ENCODE measurements at regions not wholly inside any gene's neighbourhood (a gene's known extent, or its start where the extent isn't known, plus 50 kb on each side); places are given as distances from the start of the nearest gene placed in this dataset.
"Not testable (repeated sequence)": the region's sequence is repeated elsewhere in the genome, so short reads cannot be mapped to it uniquely, and the experiment has no call there.

DNA sequence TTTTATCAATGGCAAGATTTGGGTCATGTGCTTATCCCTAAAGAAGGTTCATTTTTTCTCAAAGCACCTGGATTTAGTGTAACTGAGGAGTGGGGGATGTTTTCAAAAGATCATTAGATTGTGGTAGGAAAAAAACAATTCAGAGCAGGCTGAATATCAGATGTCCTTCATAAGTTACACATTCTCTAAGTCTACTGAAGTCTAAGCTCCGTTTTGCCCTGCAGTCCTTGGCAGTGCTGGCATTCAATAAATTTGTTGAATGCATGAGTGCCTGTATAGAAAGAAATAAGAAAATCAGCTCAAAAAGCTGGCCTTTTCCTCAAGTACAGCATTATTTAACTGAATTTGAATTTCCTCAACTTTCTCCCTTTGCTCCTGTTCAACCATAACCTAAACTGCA lies 819.0 kb upstream of the GRM7 start:
- Mint-ChIP-seq H3K4me3 (no peak overlapping the region), H3K27ac (peak overlapping the region in 1 of 3 experiments; percentile 43), H3K9me3 (peaks cover 25% of the 10 kb centered on the region), H3K4me1 (no peaks in the 10 kb centered on the region), H3K27me3 (ENCODE audit: low read depth) (no peaks in the 10 kb centered on the region), H3K36me3 (ENCODE audit: low read depth) (no peaks in the 10 kb centered on the region)
- TF ChIP-seq, protein P1, sequence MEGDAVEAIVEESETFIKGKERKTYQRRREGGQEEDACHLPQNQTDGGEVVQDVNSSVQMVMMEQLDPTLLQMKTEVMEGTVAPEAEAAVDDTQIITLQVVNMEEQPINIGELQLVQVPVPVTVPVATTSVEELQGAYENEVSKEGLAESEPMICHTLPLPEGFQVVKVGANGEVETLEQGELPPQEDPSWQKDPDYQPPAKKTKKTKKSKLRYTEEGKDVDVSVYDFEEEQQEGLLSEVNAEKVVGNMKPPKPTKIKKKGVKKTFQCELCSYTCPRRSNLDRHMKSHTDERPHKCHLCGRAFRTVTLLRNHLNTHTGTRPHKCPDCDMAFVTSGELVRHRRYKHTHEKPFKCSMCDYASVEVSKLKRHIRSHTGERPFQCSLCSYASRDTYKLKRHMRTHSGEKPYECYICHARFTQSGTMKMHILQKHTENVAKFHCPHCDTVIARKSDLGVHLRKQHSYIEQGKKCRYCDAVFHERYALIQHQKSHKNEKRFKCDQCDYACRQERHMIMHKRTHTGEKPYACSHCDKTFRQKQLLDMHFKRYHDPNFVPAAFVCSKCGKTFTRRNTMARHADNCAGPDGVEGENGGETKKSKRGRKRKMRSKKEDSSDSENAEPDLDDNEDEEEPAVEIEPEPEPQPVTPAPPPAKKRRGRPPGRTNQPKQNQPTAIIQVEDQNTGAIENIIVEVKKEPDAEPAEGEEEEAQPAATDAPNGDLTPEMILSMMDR (IDR thresholded peaks at IDR 0.05; ENCODE audit: unreplicated experiment in 3 of 3) = no peak

DNA sequence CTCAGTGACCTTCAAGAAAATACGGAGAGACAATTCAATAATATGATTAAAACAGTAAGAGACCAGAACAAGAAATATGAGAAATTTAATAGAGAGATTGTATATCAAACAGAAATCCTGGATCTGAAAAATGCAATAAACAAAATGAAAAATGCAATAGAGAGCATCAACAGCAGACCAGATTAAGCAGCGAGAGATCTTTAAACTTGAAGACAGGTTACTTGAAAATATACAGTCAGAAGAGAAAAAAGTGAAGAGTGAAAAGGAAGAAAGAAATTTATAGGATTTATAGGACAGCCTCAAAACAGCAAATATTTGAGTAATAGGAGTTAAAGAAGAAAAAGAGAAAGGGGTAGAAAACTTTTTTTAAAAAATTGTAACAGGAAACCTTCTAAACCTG lies 813.9 kb upstream of the GRM7 start:
- TF ChIP-seq, protein P1 (IDR thresholded peaks at IDR 0.05; ENCODE audit: unreplicated experiment in 3 of 3) = no peak
- Mint-ChIP-seq H3K36me3 (ENCODE audit: low read depth) (no peaks in the 10 kb centered on the region), H3K27me3 (ENCODE audit: low read depth) (no peaks in the 10 kb centered on the region), H3K27ac (no peak overlapping the region), H3K4me3 (no peak overlapping the region), H3K4me1 (no peaks in the 10 kb centered on the region), H3K9me3 (peaks cover 43% of the 10 kb centered on the region)

DNA sequence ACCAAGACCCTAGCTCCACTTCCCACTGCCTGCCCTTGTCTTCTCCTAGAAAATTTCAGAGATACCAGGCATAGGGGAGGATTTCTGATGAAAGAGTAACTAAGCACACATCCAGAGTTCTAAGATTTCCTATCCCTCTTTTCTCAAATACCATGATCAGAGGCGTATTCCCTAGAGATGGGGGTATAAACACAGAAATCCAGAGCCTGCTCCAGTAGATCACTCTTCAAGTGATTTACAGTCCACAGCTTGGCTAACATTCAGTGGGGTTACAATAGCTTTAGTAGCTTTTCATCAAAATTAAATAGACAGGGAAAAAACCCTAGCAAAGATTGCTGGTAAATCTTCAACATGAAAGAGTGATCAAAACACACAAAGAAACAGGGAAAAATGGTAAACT lies 800.7 kb upstream of the GRM7 start:
- Mint-ChIP-seq H3K4me3 (no peak overlapping the region), H3K9me3 (no peaks in the 10 kb centered on the region), H3K4me1 (peaks cover 5% of the 10 kb centered on the region), H3K36me3 (ENCODE audit: low read depth) (no peaks in the 10 kb centered on the region), H3K27ac (peak overlapping the region in 1 of 3 experiments; percentile 10), H3K27me3 (ENCODE audit: low read depth) (peaks cover 6% of the 10 kb centered on the region)
- TF ChIP-seq, protein P1 (IDR thresholded peaks at IDR 0.05; ENCODE audit: unreplicated experiment in 3 of 3) = no peak

DNA sequence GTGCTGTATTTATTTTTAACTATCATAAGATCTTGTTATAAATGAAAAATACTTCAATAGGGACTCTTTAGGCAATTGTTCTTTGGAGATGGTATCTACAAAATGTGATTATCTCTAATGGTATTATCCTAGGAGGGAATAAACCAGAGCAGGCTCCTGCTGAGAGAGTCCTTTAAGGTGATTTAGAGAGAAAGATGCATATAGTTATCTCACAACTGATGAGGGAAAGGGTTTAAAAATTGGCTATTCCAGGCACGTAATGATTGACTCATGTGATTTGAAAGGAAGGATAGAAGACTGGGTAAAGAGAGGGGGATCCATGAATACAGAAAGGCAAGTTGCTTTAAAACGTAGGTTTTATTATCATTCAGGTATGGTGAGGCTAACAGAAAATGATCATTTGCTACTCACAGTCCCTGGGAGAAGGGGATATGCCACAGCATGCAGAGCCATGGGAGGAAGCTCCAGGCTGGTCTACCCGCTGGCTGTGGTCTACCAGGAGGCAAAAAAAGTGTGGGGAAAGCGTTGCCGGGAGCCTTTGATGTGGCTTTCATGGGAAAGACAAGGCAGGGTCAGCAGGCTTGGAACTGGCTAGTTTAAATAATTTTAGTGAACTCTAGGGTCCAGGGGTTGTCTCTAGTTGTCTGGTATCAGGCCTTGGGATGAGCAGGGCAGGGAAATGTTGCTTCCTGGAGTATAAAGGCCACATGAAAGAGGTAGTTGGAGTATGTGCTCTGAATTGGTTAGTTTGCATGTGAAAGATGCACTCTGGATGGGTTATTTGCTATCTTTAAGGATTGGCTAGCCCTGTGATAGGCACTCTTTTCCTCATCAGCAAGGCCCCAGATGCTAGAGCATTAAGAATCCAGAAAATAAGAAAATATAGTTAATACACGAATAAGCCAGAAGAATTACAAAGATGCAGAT lies 798.4 kb upstream of the GRM7 start:
- Mint-ChIP-seq H3K36me3 (ENCODE audit: low read depth) (no peaks in the 10 kb centered on the region), H3K4me1 (peaks cover 10% of the 10 kb centered on the region), H3K27ac (no peak overlapping the region), H3K27me3 (ENCODE audit: low read depth) (peaks cover 2% of the 10 kb centered on the region), H3K4me3 (no peak overlapping the region), H3K9me3 (no peaks in the 10 kb centered on the region)
- TF ChIP-seq, protein P1 (IDR thresholded peaks at IDR 0.05; ENCODE audit: unreplicated experiment in 3 of 3) = no peak

DNA sequence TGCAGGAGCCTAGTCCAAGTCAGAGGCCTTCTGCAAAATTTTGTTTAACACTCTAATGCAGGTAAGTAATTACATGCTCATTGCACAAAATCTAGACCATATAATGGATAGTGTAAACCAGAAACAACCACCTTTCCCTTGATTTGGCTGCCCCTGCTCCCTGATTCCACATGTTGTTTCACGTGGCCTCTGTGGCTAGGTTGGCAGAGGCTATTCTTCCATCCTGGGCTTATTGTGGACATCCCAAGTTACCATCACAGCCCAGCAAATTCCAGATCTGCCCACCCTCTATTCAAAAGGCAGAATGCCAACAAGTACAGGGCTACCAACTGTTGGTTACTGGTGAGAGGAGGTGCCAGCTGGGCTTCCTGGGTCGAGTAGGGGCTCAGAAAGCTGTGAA lies 794.5 kb upstream of the GRM7 start:
- Mint-ChIP-seq H3K27me3 (ENCODE audit: low read depth) (no peaks in the 10 kb centered on the region), H3K4me1 (peaks cover 5% of the 10 kb centered on the region), H3K4me3 (no peak overlapping the region), H3K27ac (peak overlapping the region in 2 of 3 experiments; percentile 58 to 78), H3K9me3 (no peaks in the 10 kb centered on the region), H3K36me3 (ENCODE audit: low read depth) (no peaks in the 10 kb centered on the region)
- TF ChIP-seq, protein P1 (IDR thresholded peaks at IDR 0.05; ENCODE audit: unreplicated experiment in 3 of 3) = no peak

DNA sequence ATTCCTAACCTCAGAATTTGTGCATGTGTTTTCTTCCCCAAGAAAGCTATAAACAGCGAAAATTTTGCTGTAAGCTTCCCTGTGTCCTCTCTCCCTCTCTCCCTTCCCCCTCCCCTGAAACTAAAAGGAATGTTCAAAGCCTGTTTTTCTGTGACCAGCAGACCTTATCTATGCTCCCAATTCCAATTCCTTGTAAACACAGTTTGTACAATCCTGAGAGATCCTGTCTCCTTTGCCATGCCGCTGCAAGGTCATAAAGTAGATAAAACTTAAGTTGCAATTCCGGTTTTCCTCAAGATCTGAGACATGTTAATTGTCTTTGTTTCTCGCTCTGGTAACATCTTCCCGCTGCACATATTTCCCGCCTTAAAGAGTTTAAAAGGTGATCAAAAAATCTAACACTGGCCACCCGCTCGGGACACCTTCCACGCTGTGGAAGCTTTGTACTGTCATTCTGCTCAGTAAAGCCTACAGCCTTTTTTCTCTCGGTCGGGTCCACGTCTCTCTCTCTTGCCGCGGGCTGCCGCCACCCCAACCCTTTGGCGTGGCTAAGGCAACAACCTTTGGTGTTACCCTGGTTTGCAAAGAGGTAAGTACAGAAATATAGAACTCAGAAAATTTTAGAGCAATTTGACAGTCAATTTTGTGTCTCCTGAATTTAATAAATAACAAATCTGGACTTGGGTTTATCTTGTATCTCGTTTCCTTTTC lies 793.9 kb upstream of the GRM7 start:
- Mint-ChIP-seq H3K4me3 (peak overlapping the region in 1 of 3 experiments; percentile 21), H3K27ac (peak overlapping the region; percentile 58 to 78 (median 78))
- H3K4me1 Mint-ChIP-seq; H3K9me3 Mint-ChIP-seq; H3K27me3 Mint-ChIP-seq (ENCODE audit: low read depth); H3K36me3 Mint-ChIP-seq (ENCODE audit: low read depth): not testable (repeated sequence)
